GM18502 (cell line): ENCODE measurements at regions not wholly inside any gene's neighbourhood (a gene's known extent, or its start where the extent isn't known, plus 50 kb on each side); places are given as distances from the start of the nearest gene placed in this dataset.
A peak's percentile ranks its signal among the peaks of the same experiment; 100 is the strongest.

Source experiments
- ATAC-seq: cut with Tn5 transposase; IDR thresholded peaks from one replicate; pipeline ENCODE4 v1.9.1; 2021; ENCODE audit warnings: mild to moderate bottlenecking; ENCODE audit not compliant: unreplicated experiment, poor library complexity

DNA sequence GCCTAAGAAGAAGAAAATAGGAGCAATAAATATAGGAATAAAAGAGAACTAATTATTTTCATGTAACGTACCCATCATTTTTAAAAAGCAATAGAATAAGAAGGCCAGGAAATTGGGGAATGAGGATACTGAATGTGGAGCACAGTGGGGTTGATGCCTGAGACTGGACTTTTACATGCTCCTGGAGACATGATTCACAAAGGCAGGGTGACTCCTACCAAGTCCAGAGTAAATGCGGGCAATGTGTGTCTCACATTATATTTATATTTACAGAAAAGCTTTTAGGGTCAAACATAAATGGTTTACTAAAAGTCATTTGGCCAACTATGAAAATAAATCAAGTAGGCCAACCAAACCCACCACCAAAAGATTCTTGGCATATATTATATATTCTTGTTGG, 87.9 kb upstream of the COL5A2 start:
- ATAC-seq = no peak

DNA sequence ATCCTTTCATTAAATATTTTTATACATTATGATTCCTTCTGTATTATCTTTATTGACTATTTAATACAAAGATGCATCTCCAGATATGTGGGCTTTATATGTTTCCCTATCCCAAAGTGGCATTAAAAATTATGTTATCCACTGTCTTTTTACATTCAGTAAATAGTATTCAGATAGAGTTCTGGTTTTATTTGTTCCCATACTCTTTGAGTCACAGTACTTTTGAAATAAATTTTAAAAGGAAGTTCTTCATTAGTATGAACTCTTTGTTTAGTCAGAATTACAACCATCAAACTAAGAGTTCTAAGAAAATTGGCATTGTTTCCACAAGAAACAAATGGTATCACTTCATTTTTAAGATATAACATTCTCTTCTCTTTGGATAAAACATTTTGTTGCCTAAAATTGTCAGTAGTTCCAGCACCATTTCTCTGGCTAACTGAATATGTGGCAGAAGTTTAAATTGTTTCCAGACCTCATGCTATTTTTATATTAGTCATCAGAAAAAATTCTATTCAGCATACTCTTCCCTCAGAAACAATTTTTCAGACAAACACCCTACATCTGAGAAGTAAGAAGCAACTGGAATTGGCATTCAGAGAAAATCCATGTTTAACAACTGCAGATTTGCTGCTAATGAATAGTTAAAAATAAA, 88.5 kb upstream of the COL5A2 start:
- ATAC-seq = no peak

DNA sequence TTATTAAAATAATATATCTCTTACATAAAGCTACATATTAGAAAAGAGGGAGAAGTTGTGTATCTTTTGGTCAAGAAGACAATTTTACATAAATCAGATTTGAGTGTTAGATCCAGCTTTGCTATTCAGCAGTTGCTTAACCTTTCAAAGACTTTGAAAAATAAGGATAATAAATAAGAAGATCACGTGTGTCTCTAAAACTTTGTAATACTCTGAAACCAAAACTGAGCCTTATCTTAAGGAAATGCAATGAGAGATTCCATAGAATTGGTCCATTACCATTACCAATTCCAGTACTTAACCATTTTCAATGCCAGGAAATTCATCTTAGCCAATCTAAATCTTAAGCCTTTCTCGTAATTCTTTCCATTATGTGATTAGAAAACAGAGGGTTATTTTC, 89.2 kb upstream of the COL5A2 start:
- no peak for ATAC-seq

DNA sequence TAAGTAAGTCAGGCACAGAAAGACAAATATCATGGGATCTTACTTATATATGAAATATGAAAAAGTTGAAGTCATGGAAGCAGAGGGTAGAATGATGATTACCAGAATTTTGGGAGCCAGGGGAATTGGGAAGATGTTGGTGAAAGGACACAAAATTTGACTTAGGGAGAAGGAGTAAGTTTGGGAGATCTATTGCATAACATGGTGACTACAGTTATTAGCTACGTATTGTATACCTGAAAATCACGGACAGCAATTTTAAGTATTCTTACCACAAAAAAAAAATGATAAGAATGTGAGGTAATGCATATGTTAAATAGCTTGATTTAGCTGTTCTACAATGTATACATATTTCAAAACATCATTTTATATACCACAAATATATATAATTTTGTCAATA, 94.2 kb upstream of the COL5A2 start:
- no peak for ATAC-seq

DNA sequence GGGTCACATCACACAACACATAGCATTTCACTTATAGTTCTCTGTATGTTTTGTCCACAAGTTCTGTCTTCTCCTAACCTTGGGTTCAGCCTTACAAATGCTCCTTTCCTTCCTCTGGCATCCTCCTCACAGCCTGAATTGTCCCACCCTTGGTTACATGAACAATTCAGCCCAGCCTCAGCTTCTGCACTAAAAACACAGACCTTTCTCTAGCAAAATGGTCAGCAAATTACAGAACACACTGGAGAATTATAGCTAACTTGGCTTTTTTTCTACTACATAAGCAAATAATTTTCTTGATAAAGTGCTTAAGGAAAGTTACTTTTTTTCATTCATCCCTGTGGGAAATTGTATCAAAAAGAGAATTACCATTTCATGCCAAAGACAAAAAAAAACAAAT, 94.8 kb upstream of the COL5A2 start:
- no peak for ATAC-seq

DNA sequence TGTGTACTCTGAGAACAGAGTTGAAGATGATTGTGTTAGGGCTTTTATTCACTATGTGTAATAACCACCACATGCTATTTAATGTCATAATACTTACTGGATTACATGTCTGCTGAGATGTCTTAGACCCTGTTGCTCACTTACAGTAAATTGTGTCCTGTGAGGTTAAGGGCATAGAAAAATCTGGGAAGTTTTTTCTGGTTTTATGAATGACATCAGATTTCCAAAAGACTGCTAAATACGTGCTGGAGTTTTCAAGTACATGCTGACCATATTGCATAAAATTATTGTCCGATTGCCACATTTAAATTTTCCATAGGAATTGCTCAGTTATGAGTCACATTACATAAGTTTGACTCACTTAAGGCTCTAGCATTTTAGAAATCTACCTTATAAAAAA, 96.7 kb upstream of the COL5A2 start:
- ATAC-seq = no peak

DNA sequence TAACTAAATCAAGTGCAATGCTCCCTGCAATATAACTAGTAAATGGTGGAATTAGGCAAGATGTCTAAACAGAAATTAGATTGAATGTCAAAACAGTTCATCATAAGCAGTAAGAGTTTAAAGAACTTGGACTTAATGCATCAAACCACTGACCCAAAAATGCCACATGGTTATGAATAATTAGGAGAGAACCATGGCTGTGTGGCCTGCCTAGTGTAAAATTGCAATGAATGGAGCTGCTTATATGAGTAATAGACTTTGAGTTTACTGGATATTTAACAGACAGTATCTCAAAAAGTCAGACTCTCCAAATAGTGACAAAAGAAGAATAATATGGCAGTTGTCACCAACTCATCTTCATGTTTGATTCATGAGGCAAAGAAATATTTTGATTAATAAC, 101.6 kb upstream of the COL5A2 start:
- ATAC-seq = no peak

DNA sequence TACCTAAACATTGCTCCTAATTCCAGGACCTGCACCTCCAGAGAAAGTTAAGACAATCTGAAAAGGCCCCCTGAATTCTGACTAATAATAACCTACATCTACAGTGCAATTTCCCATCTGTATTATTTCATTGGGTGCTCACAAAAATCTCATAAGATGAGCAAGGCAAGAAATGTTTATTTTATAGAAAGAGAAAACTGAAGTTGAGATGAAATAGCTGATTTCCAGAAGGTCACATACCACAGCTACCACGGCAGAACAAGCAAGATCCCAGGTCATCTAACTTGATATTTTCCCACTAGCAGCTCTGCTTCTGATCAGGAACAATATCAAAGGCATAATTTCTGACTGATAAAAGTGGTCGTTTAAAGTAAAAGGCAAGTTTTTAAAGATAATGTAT, 105.8 kb upstream of the COL5A2 start:
- ATAC-seq = no peak

DNA sequence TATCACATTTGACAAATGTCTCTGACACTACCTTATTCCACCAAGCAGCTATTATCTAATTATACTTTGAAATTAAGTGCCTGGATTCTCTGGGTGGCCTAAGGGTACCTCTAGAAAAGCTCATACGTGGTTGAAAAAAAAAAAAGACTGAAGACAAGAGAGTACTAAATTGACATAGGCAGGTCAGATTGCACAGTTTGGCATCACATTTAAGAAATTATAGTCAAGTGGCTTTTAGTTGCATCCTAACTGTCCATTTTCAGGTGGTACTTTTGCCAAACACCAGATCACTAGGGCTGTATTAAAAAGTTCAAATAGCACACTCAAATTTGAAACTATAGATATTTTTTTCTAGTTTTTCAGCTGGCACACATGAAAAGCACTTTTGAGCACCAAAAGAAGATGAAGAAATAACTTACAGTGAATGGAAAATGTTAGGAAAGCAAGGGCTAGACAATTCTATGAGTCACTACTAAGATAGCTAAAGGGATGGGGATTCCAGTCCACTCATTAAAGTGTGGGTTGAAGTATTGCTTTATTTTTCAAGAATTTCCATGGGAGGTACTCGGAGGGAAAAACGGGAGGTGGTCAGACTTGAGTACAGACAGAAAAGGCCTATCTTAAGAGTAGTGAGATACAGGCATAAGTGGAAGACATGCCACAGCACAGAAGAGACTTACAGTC, 106.5 kb upstream of the COL5A2 start:
- no peak for ATAC-seq

DNA sequence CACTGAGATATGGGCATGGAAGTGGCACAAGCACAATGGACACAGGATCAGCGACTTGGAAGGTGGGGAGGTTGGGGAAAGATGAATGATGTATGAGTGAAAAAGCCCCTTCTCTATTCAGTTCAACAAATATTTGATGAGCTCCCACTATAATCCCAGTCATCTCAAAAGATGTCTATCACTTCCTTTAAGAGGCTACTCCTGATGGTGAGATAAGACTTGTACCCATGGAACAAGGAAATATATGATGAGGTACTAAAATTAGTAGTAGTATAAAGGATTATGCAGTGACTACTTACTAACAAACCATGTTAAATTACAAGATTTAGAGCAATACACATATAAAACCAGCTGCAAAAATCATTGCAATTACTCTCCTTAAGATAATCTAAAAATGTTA, 107.8 kb upstream of the COL5A2 start:
- no peak for ATAC-seq

DNA sequence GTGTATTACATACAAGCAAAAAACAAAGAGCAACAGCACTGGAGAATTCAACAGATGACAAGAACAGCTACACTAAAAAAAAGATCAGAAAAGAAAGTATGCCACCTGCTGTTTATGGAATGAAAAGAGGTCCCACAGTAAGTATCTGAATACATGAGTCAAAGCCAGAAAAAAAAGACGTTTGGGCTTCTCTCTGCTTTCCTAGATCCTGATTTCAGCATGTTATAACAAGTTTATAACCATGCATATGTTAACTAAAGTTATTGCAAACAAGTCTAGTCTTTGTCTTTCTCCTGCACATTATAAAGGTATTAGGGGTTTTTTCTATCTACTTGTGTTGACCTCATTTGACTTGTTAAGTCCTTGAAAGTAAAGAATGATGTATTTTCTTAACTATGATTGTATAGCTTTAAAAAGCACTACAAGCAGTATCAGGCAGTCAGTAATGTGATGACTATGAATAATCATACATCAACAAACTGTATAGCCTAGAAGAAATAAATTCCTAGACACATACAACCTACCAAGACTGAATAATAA, 108.5 kb upstream of the COL5A2 start:
- peak; percentile 83 for ATAC-seq

DNA sequence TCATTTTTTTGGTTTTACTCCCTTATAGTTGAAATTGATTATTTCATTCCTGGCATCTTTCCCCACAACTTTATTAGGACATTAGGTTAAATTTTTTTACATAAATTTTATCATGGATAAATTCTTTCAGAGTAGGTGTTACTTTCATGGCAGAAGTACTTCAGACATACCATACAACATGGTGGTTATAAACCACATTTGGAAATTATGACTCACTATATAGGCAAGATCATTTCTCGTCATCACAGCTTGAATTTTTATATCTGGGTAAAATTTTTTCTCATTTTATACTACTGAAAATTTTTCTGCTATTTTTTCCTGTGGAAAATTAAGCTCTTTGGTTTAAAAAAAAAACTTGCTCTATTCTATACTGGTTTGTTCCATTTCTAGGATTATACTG, 111.9 kb upstream of the COL5A2 start:
- ATAC-seq = no peak

DNA sequence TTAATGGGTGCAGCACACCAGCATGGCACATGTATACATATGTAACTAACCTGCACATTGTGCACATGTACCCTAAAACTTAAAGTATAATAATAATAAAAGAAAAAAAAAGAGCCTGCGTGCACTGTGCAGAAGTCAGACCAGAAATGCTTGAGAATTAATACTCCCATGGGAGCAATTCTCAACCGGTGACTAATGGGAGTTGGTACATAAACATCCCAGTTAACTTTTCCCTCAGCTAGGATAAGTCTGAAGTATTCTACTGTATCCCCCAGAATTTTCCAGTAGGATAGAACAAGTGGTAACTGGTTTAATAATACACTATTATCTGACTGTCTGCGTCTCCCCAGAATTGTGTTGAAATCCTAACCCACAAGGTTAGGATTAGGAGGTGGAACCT, 113.6 kb upstream of the COL5A2 start:
- ATAC-seq = no peak

DNA sequence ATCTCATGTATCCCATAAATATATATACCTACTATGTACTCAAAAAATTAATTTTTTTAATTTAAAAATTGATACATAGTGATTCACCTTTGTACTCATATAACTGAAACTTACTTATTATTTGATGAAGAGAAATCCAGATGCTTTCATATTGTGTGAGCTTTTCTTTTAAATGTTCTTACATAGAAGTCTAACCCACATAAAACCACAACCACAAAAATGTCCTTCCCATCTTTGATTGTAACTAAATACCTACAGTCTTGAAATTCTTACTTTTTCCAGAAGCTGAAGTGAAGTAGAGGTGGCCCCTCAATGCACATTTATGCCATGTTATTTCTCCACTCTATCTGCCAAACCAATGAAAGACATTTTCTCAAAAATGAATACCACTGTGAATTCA, 117.9 kb upstream of the COL5A2 start:
- ATAC-seq = no peak

DNA sequence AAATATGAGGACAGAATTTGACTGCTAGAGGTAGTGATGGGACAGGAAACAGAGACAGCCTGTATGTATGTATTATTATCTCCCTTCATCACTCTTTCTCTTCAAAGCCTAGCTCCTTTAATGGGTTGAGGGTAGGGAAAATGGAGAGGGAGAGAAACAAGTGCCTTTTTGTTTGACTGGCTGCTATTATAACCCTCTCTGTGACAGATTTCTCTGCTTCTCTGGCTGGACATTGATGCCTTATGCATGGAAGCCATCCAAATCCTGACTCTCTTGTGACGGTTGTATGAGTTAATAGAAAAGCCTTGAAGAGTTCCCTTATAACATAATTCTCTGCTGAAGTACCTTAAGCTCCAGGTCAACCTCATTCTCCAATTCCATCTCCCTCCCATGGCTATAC, 118.5 kb upstream of the COL5A2 start:
- no peak for ATAC-seq

DNA sequence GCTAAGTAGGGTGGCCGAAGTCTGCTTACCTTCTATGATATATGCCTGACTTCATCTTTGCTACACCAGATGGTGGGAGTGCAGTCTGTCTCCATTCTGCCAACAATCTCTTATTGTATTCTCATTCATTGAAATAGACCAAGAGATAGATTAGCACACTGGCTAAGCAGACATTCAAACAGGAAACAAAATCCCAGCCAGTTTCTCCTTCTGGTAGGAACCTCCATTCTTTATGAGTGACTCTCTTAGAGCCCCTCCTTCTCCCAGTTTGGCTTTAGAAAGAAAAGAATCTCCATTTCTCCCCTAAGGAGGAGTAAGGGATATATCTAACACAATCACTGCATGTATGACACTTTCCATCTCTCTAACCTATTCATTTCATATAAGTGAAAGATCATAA, 118.9 kb upstream of the COL5A2 start:
- no peak for ATAC-seq

DNA sequence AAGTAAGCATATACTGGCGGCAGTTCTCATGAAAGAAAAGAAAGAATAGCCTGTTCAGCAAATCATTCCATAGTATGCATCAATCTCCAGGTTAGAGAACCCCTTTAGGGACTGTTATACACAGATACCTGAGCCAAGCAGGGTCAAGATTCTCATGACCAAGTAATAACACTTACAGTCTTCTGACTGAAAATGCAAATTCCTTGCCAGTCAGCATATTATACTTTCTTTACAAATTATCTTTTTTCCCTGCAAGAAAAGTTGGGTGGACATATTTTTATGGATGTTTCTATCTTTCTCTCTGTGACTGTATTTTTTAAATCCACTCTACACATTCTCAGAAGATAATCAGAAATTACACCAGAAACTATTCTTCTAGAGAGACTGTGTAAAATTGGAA, 120.4 kb upstream of the COL5A2 start:
- no peak for ATAC-seq

DNA sequence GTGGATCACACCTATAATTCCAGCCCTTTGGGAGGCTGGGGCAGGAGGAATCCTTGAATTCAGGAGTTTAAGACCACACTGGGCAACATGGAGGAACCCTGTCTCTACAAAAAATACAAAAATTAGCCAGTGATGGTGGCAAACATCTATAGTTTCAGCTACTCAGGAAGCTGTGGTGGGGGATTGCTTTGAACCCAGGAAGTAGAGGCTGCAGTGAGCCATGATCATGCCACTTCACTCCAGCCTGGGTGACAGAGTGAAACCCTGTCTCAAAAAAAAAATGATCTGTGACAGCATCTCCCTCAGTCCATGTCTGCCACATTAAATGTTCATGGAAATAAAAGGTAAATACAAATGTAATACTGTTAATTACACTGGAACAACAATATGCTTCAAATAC, 121.4 kb upstream of the COL5A2 start:
- no peak for ATAC-seq

DNA sequence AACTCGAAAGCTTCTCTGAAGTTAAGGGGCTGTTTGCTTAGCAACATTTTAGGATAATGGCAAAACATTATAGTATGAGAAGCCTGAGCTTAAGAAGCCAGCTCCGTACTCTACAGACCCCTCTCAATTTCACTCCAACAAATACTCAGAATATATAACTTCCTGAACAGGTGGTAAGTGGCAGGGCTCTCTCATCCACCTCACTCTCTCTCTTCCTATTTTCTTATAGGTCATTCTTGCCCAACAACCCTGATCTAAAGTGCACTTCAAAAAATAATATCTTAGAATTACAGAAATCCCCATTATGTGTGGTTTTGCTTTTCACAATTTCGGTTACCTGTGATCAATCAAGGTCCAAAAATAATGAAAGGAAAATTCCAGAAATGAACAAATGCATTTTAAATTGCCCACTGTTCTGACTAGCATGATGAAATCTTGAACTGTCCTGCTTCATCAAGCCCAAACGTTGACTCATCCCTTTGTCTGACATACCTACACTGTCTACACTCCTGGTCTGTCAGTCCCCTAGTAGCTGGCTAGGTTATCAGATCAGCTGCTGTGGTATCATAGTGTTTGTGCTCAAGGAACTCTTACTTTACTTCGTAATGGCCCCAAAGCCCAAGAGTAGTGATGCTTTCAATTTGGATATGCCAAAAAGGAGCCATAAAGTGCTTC, 122.8 kb upstream of the COL5A2 start:
- no peak for ATAC-seq

DNA sequence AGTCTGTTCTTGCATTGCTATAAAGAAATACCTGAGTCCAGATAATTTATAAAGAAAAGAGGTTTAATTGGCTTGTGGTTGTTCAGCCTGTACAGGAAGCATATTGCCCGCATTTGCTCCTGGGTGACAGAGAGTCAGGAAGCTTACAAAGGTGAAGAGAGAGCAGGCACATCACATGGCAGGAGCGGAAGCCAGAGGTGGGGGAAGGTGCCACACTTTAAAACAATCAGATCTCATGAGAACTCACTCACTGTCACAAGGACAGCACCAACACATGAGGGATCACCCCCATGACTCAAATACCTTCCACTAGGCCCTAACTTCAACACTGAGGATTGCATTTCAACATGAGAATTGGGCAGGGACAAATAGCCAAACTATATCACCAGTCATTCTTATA, 124.8 kb upstream of the COL5A2 start:
- no peak for ATAC-seq

DNA sequence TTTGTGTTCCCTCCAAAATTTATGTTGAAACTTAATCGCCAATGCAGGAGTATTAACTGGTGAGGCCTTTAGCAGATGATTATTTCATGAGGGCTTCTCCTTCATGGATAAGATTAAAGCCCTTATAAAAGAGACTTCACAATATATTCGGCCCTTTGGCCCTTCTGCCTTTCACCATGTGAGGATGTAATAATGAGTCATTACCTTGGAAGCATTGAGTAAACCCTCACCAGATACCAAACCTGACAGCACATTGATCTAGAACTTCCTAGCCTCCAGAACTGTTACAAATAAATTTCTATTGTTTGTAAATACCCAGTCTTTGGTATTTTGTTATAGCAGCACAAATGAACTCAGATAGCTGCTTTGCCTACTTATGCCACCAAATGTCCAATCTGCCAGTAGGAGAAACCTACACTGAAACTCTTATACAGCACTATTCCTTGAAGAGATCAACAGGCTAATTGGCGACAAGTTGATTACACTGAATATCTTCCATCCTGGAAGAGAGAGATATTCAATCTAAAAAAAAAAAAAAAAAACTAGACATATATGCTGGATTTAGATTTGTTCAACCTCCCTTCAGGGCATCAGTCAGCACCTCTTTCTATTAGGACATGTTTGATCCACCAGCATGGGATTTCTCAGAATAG, 125.9 kb upstream of the COL5A2 start:
- no peak for ATAC-seq
